ENCODE measurements at regions not wholly inside any gene's neighbourhood (a gene's known extent, or its start where the extent isn't known, plus 50 kb on each side); places are given as distances from the start of the nearest gene placed in this dataset.
"Not testable (repeated sequence)": the region's sequence is repeated elsewhere in the genome, so short reads cannot be mapped to it uniquely, and the experiment has no call there.

GRCh38 chr10:30162796-30163195 lies 103.4 kb upstream of the JCAD start:
- POLR2A ChIA-PET; H3K9me3 Mint-ChIP-seq (ENCODE audit: low read depth); ATAC-seq; intact Hi-C loops (cut with DNase I, micrococcal nuclease); H3K36me3 Mint-ChIP-seq (ENCODE audit: low read depth); H3K4me3 Mint-ChIP-seq; CTCF ChIA-PET; H3K27ac Mint-ChIP-seq; H3K4me1 Mint-ChIP-seq; DNase-seq: not testable (repeated sequence)
- peaks cover 17% of the 10 kb centered on the region for H3K27me3 Mint-ChIP-seq

- peaks cover 11% of the 10 kb centered on the region for H3K27me3 Mint-ChIP-seq
These were observed 101.0 kb upstream of the JCAD start for GRCh38 chr10:30160271-30160982.

GRCh38 chr10:30159614-30160013 lies 100.2 kb upstream of the JCAD start:
- CTCF ChIA-PET; DNase-seq; H3K4me1 Mint-ChIP-seq; intact Hi-C loops (cut with DNase I, micrococcal nuclease); H3K9me3 Mint-ChIP-seq (ENCODE audit: low read depth); H3K27ac Mint-ChIP-seq; H3K4me3 Mint-ChIP-seq; H3K36me3 Mint-ChIP-seq (ENCODE audit: low read depth); ATAC-seq; POLR2A ChIA-PET: not testable (repeated sequence)
- peaks cover 15% of the 10 kb centered on the region for H3K27me3 Mint-ChIP-seq

More at GRCh38 chr10:30160271-30160982, 101.0 kb upstream of the JCAD start:
- no peaks in the 10 kb centered on the region for H3K9me3 Mint-ChIP-seq (ENCODE audit: low read depth)
- H3K27ac Mint-ChIP-seq = no peak overlapping the region
- ATAC-seq = no peak
- no peaks in the 10 kb centered on the region for H3K36me3 Mint-ChIP-seq (ENCODE audit: low read depth)
- peaks cover 3% of the 10 kb centered on the region for H3K4me1 Mint-ChIP-seq
- intact Hi-C loops (cut with DNase I, micrococcal nuclease) = no loop called here
- DNase-seq = no peak
- CTCF ChIA-PET = no interaction called here
- POLR2A ChIA-PET = no interaction called here
- H3K4me3 Mint-ChIP-seq = no peak overlapping the region

DNA sequence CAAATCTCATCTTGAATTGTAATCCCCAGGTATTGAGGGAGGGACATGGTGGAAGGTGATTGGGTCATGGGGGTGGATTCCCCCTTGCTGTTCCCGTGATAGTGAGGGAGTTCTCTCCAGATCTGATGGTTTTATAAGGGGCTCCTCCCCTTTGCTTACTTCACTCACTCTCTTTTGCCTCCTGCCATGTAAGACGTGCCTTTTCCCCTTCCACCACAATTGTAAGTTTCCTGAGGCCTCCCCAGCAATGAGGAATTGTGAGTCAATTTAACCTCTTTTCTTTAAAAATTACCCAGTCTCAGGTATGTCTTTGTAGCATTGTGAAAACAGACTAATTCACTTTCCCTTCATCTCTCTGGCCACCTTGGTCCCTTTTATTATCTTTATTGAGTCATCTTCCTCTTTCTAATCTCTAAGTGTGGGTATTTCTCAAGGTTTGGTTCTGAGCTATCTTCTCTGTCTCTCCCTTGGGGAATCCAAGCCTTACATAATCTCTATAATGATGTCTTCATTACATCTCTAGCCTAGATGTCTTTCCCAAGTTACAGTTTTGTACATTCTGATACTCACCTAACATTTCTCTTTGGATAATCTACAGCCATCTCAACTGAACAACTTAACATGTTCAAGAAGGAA lies 99.1 kb upstream of the JCAD start:
- intact Hi-C loops (cut with DNase I, micrococcal nuclease) = no loop called here
- Mint-ChIP-seq H3K36me3 (ENCODE audit: low read depth) (no peaks in the 10 kb centered on the region), H3K27me3 (peaks cover 17% of the 10 kb centered on the region), H3K4me3 (no peak overlapping the region), H3K4me1 (no peaks in the 10 kb centered on the region), H3K27ac (no peak overlapping the region), H3K9me3 (ENCODE audit: low read depth) (no peaks in the 10 kb centered on the region)
- ATAC-seq = no peak
- no peak for DNase-seq
- ChIA-PET CTCF (no interaction called here), POLR2A (no interaction called here)

DNA sequence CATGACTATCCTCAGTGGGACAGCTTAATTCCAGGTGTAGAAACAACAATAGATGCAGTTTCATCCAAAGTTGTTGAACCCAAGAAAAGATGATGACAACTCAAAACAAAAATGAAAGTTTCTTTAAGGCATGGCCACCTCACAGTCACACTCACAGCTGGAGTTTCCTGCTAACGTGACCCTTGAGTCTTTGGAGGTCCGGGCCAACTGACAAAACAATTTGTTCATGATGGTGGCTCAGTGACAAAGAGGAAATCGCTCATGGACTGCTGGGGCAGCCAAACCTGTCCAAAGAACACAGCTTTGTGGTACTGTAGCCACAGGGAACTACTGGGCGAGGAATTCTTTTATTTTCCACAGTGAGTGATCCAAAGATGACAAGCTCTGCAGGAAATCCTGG lies 96.0 kb upstream of the JCAD start:
- no peaks in the 10 kb centered on the region for H3K9me3 Mint-ChIP-seq (ENCODE audit: low read depth)
- POLR2A ChIA-PET = no interaction called here
- peaks cover 32% of the 10 kb centered on the region for H3K27me3 Mint-ChIP-seq
- H3K27ac Mint-ChIP-seq = no peak overlapping the region
- intact Hi-C loops (cut with DNase I, micrococcal nuclease) = no loop called here
- no peak overlapping the region for H3K4me3 Mint-ChIP-seq
- CTCF ChIA-PET = no interaction called here
- no peaks in the 10 kb centered on the region for H3K4me1 Mint-ChIP-seq
- no peak for DNase-seq
- ATAC-seq = no peak
- no peaks in the 10 kb centered on the region for H3K36me3 Mint-ChIP-seq (ENCODE audit: low read depth)

DNA sequence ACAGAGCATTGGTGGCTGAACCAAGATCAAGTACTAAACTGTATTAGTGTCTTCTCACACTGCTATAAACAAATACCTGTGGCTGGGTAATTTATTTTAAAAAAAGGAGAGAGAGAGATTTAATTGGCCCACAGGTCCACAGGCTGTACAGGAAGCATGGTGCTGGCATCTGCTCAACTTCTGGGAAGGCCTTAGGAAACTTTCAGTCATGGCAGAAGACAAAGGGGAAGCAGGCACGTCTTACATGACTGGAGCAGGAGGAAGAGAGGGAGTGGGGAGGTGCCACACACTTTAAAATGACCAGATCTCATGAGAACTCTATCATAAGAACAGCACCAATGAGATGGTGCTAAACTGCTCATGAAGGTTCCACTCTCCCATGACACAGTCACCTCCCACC lies 95.2 kb upstream of the JCAD start:
- ChIA-PET CTCF (no interaction called here), POLR2A (no interaction called here)
- no peak for ATAC-seq
- Mint-ChIP-seq H3K4me3 (no peak overlapping the region), H3K9me3 (ENCODE audit: low read depth) (no peaks in the 10 kb centered on the region), H3K36me3 (ENCODE audit: low read depth) (no peaks in the 10 kb centered on the region), H3K4me1 (no peaks in the 10 kb centered on the region), H3K27me3 (peaks cover 38% of the 10 kb centered on the region), H3K27ac (no peak overlapping the region)
- no peak for DNase-seq
- intact Hi-C loops (cut with DNase I, micrococcal nuclease) = no loop called here

DNA sequence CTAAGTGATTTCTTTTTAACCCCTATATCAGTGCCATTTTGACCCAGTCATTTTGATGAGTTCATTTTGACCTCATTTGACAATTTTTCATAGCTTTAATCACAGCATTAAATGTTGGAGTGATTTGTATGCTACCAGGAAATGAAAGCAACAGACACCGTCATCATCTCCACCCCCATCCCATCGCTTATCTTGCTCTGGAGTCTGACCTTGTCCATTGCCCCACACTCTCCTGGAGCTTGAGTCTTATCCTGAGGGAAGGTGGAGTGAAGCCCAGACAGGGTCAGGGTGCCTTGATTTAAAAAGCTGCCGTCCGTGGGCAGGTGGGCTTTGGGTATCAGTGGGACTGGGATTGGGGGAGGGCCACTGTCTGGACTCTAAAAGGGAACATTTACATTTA lies 94.7 kb upstream of the JCAD start:
- ATAC-seq (no peak), DNase-seq (no peak)
- Mint-ChIP-seq H3K4me1 (no peaks in the 10 kb centered on the region), H3K9me3 (ENCODE audit: low read depth) (no peaks in the 10 kb centered on the region), H3K36me3 (ENCODE audit: low read depth) (no peaks in the 10 kb centered on the region), H3K27me3 (peaks cover 39% of the 10 kb centered on the region), H3K27ac (no peak overlapping the region), H3K4me3 (no peak overlapping the region)
- POLR2A ChIA-PET = no interaction called here
- intact Hi-C loops (cut with DNase I, micrococcal nuclease) = no loop called here
- CTCF ChIA-PET = interaction anchor here (1.0 kb wide), 1 partner anchor 10 kb away, joined by 3 read pairs; no protein-coding TSS in a partner anchor

DNA sequence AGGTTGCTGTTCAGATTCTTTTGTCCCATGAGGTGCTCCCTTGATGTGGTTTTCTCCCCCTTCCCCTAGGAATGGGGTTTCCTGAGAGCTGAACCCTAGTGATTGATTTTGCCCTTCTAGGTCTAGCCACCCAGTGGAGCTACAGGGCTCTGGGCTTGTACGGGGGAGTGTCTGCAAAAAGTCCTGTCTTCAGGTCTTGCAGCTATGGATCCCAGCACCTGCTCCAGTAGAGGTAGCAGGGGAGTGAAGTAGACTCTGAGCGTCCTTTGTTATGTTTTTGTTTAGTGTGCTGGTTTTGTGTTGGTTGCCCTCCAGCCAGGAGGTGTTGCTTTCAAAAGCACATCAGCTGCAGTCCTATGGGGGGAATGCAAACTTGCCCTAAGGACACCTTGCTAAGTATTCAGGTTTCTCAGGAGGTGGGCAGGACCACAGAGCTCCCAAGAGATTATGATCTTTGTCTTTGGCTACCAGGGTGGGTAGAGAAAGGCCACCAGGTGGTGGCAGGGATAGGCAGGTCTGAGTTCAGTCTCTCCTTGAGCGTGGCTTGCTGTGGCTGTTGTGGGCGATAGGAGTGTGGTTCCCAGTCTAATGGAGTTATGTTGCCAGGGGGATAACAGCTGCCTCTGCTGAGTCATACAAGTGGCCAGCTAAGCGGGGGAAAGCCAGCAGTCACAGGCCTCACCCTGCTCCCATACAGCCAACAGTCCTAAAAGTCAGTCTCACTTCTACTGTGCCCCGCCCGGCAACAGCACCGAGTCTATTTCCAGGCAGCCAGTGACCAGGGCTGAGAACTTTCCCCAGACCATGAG lies 92.4 kb upstream of the JCAD start:
- no peaks in the 10 kb centered on the region for H3K36me3 Mint-ChIP-seq (ENCODE audit: low read depth)
- DNase-seq (no peak), ATAC-seq (no peak)
- intact Hi-C loops (cut with DNase I, micrococcal nuclease) = no loop called here
- peaks cover 42% of the 10 kb centered on the region for H3K27me3 Mint-ChIP-seq
- H3K4me1 Mint-ChIP-seq = no peaks in the 10 kb centered on the region
- no peaks in the 10 kb centered on the region for H3K9me3 Mint-ChIP-seq (ENCODE audit: low read depth)
- no peak overlapping the region for H3K27ac Mint-ChIP-seq
- POLR2A ChIA-PET = no interaction called here
- no peak overlapping the region for H3K4me3 Mint-ChIP-seq
- CTCF ChIA-PET = interaction anchor here (0.6 to 1.2 kb wide), 4 partner anchors 41 to 1373 kb away, joined by 3 read pairs; no protein-coding TSS in a partner anchor

GRCh38 chr10:30141423-30141822 lies 82.0 kb upstream of the JCAD start:
- peaks cover 4% of the 10 kb centered on the region for H3K27me3 Mint-ChIP-seq
- H3K36me3 Mint-ChIP-seq (ENCODE audit: low read depth) = no peaks in the 10 kb centered on the region
- ChIA-PET CTCF (no interaction called here), POLR2A (no interaction called here)
- DNase-seq (no peak), ATAC-seq (no peak)
- no peaks in the 10 kb centered on the region for H3K4me1 Mint-ChIP-seq
- intact Hi-C loops (cut with DNase I, micrococcal nuclease) = no loop called here
- H3K4me3 Mint-ChIP-seq = no peak overlapping the region
- no peaks in the 10 kb centered on the region for H3K9me3 Mint-ChIP-seq (ENCODE audit: low read depth)
- H3K27ac Mint-ChIP-seq = no peak overlapping the region

GRCh38 chr10:30134171-30134945 lies 75.0 kb upstream of the JCAD start:
- CTCF ChIA-PET = no interaction called here
- no peaks in the 10 kb centered on the region for H3K9me3 Mint-ChIP-seq (ENCODE audit: low read depth)
- no peak for ATAC-seq

GRCh38 chr10:30133198-30133597 lies 73.8 kb upstream of the JCAD start:
- CTCF ChIA-PET = no interaction called here

More at GRCh38 chr10:30134171-30134945, 75.0 kb upstream of the JCAD start:
- H3K27me3 Mint-ChIP-seq = peaks cover 7% of the 10 kb centered on the region
- H3K27ac Mint-ChIP-seq = no peak overlapping the region
- intact Hi-C loops (cut with DNase I, micrococcal nuclease) = no loop called here
- POLR2A ChIA-PET = no interaction called here
- H3K36me3 Mint-ChIP-seq (ENCODE audit: low read depth) = no peaks in the 10 kb centered on the region
- H3K4me3 Mint-ChIP-seq = no peak overlapping the region
- no peaks in the 10 kb centered on the region for H3K4me1 Mint-ChIP-seq
- no peak for DNase-seq

More at GRCh38 chr10:30133198-30133597, 73.8 kb upstream of the JCAD start:
- H3K4me3 Mint-ChIP-seq = no peak overlapping the region
- H3K36me3 Mint-ChIP-seq (ENCODE audit: low read depth) = no peaks in the 10 kb centered on the region
- DNase-seq (no peak), ATAC-seq (no peak)
- H3K27ac Mint-ChIP-seq = no peak overlapping the region
- no peaks in the 10 kb centered on the region for H3K9me3 Mint-ChIP-seq (ENCODE audit: low read depth)
- intact Hi-C loops (cut with DNase I, micrococcal nuclease) = no loop called here
- POLR2A ChIA-PET = no interaction called here
- H3K4me1 Mint-ChIP-seq = no peaks in the 10 kb centered on the region
- peaks cover 7% of the 10 kb centered on the region for H3K27me3 Mint-ChIP-seq

Measured in activated CD4-positive, alpha-beta T cell treated with anti-CD3 and anti-CD28 coated beads for 36 hours (primary cell).